Activated T-cell treated with anti-CD3 and anti-CD28 coated beads, Interleukin-2, amount 50 U/mL, for 48 hours (primary cell): ENCODE measurements at regions not wholly inside any gene's neighbourhood (a gene's known extent, or its start where the extent isn't known, plus 50 kb on each side); places are given as distances from the start of the nearest gene placed in this dataset.

Experiments used
- DNase-seq, 2 experiments: peaks; one replicate each; pipeline ENCODE4 v3.0.0-alpha.2; 2020

DNA sequence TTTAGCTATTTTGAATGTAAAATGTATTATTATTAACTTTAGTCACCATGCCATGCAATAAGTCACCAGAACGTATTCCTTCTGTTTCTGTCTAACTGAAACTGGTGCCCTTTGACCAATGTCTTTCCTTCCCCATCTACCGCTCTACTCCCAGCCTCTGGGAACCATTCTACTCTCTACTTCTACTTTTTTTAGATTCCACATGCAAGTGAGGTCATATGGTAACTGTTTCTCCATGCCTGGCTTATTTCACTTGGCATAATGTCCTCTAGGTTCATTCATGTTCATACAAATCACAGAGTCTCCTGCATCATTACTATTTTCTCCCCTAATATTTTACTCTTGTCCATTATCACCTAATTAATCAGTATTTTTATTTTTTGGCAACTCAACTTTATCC, 160.1 kb downstream of the TMX1 start:
- no peak for DNase-seq

DNA sequence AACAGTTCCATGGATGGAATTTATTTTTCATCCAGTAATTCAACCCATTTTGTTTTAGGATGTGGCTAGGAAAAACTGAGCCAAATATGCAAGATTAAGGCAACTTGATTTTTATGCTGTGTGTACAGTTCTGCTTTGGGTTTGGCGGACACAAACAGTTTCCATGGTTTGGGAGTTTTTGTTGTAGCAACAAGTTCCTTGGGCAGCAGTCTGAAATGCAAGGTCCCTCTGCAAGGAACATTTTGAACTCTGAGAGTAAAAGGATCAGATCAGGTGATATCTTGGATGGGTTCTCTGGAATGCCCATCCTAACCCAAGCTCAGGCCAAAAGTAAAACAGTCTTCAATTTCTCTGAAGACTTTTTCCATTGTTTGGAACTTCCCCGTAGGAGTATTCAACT, 161.2 kb downstream of the TMX1 start:
- no peak for DNase-seq

DNA sequence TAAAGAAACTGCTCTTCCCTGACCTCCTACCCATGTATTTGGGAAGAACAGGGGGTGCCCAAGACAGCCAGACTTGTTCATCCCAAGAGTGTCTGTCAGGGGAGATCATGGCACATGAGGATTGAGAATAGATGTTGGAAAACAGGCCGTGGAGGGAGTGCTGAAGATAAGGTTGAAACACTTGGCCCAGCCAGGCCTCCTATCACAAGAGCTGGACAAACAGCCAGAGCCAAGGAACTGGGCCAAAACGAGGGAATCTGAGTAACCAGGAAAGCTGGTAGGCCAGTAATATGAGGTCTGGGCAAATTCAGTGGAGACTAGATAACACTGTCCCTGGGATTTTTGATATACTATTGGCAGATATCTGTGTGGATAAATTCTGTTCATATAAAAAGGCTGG, 161.7 kb downstream of the TMX1 start:
- no peak for DNase-seq

DNA sequence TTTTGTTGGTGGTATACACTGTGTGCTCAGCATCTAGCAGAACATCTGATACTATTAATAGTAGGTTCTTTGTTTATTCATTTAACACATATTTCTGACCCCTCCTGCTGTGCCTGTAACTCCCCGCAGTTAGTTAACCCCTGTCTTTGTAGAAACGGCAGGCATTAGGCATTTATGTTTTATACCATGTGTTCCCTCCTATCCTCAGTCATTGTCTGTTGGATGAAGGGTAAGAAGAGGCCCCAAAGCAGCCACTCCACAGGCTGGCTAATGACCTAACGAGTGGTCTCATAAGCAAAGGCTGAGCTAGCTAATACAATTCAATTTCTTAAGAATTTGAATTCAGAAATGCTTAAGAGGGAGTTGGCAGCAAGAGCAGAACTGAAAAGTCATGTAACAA, 170.8 kb downstream of the TMX1 start:
- no peak for DNase-seq

DNA sequence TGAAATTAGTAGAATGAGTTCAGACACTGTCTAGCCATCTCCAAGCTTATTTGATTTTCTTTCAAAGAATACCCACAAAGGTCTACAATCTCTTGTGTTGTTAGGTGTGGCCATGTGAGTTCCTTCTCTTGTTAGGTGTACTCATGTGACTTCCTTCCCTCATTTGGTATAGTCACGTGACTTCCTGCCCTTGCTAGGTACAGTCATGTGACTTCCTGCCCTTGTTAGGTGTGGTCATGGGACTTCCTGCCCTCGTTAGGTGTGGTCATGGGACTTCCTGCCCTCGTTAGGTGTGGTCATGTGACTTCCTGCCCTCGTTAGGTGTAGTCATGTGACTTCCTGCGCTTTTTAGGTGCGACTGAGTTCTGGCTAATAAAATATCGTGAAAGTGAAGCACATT, 179.6 kb downstream of the TMX1 start:
- DNase-seq, result peak; percentile 21 to 23

DNA sequence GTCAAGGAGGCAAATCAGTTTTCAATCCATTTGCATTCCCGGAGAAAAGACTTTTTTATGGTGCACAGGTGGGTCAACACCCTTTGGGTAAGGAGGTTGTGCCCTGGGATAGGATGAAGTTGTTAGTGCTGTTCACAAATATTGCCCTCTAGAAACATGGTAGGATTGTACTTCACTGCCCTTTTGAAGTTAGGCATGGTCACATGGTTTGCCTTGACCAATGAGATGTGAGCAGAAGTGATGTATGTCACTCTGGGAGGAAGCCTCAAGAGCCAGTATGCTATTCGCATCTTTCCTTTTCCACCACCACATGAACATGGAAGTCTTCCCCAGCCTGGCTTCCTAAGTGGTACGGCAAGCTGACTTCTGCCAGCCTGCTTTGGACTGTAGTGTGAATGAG, 182.7 kb downstream of the TMX1 start:
- DNase-seq, result no peak

DNA sequence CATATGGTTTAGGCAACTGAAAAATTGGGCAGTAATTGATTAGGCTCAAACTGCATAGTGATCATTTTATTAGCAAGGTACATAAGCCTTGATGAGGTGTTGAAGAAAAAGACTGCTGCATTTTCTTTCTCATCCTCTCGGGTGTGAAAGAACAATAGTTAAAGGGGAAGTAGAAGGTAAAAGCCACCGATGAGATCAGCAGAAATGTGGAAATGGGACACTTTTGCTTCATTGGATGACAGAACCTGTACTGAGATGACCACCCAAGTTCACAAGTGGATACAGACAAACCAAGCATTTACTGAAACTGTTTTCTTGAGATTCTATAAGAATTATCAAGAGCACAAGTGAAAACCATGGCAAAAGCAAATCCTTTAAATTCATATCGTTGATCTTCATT, 184.0 kb downstream of the TMX1 start:
- no peak for DNase-seq

DNA sequence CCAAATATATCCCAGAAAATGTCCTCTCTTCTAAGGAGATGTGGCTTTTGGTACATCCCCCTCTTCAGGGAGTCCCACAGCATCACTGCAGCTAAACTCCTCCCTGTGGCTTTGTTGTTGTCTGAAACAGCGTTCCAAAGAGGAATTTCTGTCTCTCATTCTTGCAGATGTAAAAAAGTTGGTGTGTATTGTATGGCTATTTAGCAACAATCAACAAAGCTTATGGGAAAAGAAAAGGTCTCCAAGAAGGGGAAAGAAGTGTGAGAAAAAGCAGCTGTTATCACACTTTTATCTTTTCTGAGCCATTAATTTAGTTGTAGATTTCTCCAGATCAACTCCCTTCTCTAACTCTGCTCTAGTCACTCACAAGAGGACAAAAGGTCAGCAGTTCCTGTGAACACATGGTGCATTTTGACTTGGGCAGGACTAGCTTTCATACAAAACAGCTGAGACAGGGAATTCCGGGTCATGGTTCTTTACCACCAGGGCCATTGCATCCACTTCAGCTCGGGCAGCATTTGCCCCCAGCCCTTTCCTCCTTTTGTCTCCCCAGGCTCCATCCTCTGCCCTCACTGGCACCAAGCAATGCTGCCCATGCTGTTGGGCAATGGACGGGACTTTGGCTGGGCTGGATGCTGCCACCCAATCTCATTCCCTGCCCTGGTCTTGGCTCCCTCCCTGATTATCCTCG, 184.7 kb downstream of the TMX1 start:
- no peak for DNase-seq

DNA sequence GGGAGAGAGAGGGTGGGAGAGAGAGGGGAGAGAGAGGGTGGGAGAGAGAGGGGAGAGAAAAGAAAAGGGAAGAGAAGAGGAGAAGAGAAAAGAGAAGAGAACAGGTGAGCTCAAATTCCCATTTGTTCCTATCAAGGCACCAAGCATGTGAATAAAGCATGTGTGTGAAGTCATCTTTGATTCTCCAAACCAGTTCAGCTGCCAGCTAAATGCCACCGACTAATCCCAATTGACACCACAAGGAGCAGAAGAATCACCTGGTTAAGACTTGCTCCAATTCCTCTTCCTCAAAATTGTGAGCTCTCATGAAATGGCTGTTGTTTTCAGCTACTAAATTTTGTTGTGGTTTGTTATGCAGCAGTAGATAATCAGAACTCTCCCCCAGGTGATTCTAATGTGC, 188.9 kb downstream of the TMX1 start:
- DNase-seq, result no peak

DNA sequence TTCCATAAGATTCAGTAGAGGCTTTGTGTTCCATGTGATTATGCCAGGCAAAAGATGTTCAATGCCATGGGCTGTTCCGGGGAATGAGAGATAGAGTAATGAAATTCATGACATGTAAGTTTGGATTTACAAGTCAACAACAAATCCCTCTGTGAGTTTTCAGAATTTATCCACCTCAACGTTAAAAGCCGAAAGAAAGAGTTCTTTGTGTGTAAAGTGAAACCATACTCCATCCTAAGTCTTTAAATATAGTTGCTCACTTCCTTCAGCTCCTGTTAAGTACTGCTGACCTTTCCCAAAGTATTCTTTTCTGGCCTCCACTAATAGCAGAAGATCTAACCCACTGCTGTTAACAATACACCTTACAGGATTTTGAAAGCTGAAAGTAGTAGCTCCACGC, 190.0 kb downstream of the TMX1 start:
- DNase-seq, result no peak

DNA sequence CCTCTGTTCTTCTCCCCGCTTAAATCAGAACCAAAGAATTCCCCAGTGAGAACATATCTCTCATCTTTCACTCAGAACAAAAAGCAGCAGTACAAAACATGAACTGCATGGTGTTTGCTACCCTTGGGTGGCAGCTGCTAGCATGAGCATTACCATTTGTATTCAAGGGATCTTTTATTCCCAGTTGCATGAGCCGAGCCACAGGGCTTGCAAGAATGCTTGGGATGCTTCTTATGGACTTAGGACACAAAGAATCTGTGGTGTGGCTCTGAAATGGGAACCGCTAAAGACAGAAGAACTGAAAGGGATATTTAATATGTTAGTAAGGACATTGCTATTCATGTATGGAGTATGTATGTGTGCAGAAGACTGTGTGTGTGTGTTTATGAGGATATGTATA, 190.6 kb downstream of the TMX1 start:
- no peak for DNase-seq

DNA sequence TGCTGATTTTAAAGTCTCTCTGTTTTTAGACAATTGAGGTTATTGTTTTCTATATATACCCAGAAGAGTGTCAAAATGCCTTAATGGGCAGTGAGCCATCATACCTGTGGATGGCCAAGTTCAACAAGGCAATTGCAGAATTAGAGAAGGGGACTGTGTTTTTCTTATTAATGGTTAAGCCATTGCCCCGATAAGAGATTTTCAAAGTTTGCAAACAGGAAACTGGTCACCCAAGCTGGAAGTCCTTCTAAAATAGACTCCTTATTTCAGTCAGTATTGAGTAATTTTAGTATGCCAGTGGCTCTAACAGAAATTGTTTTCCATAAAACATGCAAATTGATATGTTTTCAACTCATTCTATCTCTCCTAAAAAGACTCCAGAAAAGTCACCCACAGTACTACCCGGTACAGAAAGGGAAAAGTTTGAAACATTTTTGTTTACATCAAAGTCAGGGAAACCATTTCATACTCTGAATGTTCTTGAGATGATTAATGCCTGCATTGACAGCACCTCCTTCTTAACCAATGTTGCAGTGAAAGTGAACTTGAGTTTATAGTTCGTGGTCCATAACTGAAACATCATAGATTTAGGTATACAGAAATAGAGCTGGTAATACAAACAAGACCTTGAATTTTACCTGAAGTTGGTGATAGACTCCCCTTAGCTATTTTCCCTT, 191.1 kb downstream of the TMX1 start:
- DNase-seq, result no peak

DNA sequence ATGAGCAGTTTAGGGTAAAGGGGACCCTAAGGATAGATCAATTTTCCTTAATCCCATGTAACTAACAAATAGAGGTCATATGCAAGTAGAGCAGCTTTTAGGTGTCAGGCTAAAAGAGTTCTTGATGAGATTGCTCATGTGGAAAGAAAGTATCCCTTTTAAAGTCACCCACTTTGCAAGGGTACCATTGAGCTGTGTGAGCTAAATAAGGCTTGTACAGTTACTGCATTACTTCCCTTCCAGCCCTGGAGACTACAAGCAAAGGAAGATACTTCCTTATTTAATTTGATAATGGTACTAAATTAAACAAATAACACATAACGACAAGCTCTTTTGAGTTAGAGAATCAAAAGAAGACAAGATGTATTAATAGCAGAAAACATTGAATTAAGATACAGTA, 191.7 kb downstream of the TMX1 start:
- no peak for DNase-seq

DNA sequence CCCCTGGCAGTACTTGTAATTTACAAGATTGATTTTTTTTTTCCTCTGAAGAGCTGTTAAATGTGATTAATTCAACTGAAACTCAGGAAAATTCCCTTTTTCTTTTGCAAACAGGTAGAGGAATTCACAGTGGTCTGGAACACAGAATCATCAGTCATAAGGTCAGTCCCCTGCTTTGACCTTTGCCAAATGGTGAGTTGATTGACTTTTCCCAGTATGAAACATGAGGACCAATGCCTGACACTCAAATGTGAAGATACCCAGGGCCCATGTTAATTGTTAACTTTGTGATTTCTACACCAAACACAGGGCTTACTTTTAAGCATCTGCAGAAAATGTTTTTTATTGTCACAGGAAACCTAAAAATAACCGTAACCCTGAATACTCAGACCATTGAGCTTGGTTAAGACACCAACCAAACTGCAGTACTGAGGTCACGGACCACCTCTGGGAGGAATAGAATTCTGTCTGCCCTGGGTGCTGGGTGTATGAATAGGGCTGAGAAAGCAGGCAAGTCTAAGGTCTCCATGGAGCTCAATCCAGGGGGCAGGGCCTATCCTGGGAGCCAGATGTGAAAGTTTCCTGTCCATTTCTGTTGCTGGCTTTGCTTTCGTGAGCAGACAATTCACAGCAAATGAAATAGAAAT, 192.4 kb downstream of the TMX1 start:
- DNase-seq, result no peak

DNA sequence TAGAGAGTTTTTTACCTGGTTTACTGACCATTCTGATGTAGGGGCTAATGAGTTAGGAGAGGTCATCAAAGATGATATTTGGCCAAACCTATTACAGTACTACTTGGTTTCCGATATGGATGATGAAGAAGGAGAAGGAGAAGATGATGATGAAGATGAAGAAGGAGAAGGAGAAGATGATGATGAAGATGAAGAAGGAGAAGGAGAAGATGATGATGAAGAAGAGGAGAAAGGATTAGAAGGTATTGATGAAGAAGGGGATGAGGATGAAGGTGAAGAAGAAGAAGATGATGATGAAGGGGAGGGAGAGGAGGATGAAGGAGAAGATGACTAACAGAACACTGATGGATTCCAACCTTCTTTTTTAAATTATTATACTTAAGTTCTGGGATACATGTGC, 196.6 kb downstream of the TMX1 start:
- DNase-seq, result no peak

DNA sequence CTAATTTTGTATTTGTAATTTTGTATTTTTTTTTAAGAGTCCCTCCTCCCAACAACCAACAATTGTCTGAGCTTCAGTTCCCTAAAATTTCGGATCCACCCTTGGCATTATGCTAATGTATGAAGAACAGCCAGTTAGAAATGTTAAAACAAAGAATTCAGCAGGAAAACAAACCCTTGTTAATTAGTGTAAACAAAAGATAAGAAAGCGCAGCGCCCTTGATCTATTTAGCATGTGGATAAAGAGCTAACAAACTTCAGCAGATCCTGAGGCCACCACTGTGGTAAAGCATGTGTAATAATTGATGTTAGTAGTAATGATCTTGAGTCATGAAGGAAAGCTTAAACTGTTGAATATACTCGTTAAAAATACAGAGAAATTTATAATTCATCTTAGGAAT, 199.8 kb downstream of the TMX1 start:
- DNase-seq, result no peak

DNA sequence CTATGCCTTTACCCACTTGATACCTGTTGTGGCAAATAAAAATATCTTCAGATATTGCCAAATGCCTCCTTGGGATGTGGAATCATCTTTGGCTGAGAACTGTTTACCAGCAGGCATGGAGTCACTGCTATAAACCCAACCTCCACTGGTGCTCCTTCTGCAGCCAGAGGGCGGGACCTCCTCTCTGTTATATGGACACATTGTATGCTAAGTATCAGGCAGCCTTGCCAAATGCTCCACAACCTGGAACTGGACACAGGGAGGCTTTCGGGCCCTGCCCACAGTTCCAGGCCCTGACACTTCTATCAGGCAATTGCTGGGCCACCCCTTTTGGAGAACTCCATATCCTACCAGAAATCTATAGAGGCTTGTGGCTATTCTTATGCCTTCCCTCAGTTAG, 201.0 kb downstream of the TMX1 start:
- DNase-seq, result no peak

DNA sequence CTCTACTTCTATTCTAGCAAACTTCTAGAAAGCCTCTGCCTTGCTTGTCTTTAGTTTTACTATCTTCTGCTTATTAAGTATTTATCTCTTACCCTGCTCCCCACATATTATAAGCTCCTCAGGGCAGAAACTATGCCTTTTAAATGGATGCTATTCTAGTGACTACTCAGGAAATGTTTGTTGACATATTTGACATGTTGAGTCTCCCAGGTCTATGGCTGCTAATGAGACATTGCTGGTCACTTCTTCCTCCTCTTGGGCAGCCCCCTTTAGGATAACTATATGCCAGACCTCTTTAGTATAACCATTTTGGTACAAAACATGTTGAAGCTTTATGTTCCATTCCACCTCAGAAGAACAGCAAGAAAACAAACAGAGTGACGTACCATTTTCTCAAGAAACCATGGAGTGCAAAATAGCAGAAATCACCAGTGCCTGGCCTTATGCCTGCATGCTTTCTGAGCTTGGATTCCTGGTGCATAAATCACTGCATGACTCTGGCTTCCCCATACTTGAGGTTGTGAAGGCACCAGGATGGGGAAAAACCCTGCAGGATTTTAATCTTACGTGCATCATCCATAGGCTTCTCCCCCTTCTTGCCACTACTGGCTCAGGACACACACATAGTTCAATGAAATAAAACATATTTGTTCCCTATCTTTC, 202.6 kb downstream of the TMX1 start:
- no peak for DNase-seq

DNA sequence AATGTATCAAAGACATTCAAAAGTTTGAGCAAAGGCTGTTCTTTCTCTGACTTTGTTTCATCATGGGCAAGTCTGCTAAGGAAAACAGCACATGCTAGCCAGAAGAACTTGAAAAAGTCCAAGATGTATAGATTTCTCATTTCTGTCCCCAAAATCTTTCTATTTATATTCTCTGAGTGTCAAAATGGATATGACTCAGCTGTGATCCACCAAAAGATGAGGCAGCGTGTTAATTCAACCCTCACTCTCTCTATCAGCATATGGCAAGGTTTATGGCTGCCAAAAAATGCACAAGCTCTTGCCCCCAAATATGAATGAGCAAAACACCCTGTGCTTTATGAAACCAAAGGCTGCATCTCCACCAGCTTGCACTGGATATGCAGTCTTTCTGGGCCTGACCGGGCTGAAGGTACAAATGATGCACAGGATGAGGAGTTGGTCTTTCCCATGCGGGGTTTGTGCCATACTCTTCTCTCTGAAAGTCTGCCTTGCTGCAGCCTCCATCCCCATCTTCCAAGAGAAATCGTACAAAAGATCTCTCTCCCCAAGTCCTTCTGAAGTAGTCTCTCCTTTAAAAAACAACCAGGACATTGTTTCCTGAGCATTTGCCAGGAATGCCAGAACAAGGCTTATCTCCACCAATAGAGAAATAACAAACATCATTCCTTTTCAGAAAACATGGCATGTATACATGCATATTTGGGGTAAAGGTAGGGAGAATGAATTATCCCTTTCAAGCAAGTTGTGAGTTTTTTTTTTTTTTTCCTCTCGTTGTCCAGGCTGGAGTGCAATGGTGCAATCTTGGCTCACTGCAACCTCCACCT, 203.4 kb downstream of the TMX1 start:
- no peak for DNase-seq

DNA sequence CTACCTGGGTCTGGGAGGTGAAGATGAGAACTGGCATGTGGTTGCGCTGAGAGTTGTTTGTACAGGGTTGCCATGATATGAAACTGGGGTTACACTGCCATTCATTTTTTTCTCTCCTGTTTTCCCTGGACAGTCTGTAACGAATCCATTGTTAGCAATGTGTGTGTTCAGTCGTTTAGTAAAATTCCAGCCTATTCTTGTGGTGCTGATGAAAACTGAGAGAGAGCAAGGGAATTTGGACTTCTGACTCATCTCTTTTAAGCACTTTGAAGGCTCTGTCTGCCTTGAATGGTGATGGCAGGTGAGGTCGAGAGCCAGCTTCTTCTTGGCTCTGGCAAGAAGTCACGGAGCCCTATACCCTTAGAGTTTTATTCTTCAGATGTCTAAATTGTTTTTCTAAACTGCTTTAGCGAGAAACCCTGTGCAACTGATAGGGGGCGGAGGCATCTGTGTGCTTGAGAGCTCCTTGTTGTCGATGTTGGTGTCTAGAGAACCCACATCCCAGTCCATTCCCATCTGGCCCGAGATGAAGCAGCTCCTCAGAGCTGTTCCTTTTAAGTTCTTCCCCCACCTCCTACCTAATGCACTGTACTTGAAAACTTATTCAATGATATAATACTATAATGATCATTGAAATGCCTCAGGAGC, 204.4 kb downstream of the TMX1 start:
- DNase-seq, result no peak

DNA sequence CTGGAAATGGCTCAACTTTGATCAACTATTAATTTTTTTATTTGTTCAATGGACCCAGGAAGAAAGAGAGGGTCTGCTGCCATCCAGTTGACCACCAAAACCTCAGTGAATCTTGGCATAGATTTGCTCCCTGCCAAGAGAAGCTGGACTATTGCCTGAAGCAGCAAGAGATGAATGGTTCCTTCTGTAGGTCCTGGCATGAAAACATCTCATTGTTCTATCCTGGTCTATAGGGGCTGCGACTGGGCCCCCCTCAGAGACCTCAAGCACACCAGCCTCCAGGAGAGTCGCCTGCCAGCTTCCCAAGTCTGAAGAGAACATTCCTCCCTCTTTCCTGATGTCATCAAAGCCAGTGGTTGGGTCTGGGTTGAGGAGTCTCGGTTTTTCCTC, 204.9 kb downstream of the TMX1 start:
- no peak for DNase-seq

DNA sequence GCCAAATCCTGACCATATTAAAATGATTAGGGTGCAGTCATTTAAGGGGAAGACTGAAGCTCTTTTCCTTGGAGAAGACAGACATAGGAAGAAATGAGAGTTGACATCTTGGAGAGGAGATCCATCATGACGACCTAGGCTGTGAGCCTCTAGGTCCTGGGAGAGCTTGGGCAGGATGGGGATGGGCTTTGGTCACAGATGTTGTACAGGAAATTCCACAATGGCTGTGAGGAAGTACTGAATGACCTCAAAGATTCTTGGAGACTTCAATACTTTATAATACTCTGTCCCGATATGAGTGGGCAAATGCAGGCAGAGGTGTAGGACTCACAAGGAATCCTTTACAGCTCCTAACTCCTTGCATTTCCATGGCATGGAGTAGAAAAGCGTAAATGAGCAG, 204.9 kb upstream of the FRMD6 start:
- no peak for DNase-seq

DNA sequence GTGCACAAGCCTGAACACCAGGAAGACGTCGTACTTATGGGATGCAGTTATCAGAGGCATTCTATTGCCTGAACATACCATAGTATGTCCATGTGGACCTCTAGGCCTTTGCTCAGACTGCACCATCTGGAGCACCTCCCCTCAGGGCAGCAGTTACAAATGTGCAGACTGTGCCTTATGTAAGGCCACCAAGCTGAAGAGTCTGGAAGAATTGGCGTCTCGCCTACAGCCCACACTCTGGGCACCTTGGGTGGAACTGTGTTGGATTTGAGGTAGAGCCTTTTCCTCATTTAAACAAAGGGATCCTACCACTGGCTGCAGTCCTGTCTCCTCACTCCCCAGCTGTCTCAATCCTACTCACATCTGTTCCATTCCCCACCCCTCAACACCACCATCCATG, 204.3 kb upstream of the FRMD6 start:
- DNase-seq, result no peak
